Mesenteric fat pad (tissue), 1 donor: ENCODE measurements at regions not wholly inside any gene's neighbourhood (a gene's known extent, or its start where the extent isn't known, plus 50 kb on each side); places are given as distances from the start of the nearest gene placed in this dataset.
"Not testable (repeated sequence)": the region's sequence is repeated elsewhere in the genome, so short reads cannot be mapped to it uniquely, and the experiment has no call there.

Experiments
- DNase-seq: peaks from one replicate; pipeline ENCODE4 v3.0.0-alpha.2; 2020; ENCODE audit warnings: low spot score
- donor health status: DM: yes; HTN: yes; CAD: no.

DNA sequence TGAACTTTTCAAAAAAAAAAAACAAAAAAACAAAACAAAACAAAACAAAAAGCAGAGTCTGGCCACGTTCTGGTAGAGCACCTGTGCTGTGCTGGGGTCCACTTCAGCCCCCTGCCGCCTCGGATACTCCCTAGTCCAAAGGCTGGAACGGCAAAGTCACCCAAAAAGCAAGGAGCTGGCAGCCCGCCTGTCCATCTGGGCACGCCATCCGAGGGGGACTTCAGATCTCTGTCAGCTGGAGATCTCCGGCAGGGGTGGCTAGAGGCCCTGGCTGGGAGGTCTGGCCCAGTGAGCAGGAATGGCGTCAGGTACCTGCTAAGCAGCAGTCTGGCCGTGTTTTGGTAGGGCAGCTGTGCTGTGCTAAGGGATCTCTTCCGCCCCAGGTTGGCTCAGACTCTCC lies 152.3 kb upstream of the ZNF516 start:
- no peak for DNase-seq

DNA sequence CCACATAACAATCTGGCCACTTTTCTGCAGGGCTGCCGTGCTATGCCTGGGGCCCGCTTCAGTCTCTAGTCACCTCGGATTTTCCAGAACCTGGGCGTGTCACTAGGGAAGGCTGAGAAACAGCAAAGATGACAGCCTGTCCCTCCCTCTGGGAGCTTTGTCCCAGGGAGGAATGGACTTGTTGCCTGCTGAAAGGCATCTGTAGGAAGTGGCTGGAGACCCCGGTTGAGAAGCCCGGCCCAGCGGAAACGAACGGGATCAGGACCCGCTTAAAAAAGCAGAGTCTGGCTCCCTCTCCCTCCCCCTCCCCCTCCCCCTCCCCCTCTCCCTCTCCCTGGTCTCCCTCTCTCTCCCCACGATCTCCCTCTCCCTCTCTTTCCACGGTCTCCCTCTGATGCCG lies 149.5 kb upstream of the ZNF516 start:
- DNase-seq, result no peak

DNA sequence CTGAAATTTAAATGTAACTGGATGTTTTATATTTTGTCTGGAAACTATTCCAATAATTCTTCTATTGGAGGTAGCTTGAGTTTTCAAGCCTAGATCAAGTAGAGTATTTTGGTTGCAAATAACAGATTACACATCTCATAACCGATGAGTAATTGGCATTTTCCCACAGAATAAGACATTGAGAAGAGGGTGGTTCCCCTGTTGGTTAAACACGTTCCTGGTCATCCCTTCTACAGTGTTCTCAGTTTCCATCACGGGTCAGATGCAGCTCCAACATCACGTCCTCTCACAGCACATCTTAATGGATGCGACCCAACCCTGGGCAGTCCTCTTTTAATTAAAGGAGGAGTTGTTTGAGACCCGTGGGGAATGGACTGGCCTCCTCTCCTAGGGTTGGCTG lies 149.0 kb upstream of the ZNF516 start:
- DNase-seq, result no peak

DNA sequence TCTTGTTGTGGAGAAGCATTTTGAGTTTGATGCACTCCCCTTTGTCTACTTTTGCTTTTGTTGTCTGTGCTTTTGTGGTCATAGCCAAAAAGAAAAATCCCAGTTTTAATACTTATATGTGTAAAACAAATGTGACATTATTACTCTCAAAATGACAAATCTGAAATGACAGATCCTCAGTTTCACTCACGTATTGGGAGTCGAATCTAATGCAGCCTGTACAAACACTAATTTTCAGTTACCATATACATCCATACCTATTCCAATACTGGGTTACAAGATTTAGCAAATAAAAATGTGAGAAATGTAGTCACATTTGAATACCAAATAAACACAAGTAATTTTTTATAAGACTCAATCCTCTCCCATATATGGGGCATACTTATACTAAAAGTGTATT lies 148.2 kb upstream of the ZNF516 start:
- no peak for DNase-seq

DNA sequence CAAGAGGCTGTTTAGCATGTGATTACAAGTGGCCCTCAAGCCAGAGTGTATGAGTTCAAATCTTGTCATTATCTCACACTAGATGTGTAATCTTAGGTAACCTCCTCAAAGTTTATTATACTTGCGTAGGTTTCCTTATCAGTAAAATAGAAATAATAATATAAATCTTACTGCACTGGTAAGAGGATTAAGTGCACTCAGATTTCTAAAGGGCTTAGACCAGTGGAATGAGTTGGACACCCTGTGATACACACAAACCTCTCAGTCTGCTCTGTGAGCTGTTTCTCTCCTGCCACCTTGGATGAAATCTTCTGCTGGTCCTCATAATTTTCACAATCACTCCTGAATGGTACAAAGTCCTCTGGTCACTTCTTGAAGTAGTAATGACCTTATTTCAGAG lies 145.4 kb upstream of the ZNF516 start:
- DNase-seq, result no peak

DNA sequence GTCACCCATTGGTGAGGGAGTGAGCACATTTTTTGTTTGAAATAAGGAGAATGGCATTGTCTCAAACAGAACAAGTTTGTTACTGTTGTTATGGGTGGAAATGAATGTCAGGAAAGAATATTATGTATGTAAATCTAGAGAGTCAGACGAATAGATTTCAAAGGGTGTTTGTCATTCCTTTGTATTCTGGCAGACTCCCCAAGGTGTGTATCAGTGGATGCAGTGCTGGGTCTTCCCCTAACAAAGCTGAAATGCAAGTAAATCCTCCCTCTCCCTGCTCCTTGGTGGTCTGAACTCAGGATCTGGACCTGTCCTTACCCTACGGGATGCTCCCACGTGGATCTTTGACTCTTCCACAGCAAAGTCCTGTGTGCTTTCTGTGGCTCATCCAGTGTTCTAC lies 139.5 kb upstream of the ZNF516 start:
- DNase-seq, result no peak

DNA sequence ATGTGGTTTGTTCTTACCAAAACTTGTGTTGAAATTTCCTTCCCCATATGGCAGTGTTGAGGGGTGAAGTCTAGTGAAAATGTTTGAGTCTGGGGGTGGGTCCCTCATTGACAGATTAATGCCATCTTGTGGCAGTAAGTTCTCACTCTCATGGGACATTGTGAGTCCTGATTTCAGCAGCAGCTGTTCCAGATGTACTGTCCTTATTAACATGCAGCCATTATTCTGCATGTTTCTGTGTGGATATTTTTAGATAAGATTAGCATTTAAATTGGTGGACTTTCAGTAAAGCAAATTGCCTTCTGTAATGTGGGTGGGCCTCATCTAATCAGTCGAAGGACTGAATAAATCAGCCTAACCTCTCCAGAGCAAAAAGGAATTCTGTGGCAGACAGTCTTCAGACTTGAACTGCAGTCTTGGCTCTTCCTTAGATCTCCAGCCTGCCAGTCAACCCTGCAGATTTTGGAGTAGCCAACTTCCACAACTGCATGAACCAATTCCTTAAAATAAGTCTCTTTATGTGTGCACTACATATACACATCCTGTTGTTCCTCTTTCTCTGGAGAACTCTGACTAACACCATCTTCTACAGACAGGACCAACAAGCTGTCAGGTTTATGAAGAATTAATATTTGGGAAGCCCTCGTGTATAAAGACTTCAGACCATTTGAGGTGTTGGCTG lies 138.7 kb upstream of the ZNF516 start:
- DNase-seq, result no peak

DNA sequence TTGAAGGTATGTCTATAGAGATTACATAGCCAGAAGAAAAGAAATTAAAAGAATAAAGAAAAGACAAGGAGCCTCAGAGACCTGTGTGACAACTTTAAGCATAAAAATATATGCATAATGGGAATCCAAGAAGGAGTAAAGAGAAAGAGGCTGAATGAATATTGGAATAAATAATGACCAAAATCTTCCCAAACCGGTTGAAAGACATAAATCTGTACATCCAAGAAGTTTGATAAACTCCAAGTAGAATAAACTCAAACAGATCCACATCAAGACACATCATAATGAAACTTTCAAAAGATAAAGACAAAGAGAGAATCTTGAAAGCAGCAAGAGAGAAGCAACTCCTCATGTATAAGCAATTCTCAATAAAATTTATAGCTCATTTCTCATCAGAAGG lies 132.4 kb upstream of the ZNF516 start:
- DNase-seq, result no peak

DNA sequence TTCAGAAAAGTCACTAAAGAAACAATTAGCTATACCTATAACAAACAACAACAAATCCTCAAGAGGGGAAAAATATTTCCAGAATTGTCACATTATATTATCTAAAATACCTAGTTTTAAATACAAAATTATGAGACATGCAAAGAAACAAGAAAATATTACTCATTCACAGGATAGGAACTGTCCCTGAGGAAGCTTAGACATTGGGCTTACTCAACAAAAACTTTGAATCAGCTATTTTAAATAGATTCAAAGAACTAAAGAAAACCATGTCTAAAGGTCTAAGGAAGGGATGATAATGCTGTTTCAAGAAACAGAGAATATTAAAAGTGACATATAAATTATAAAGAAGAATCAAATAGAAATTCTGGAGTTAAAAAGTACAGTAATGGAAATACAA lies 131.9 kb upstream of the ZNF516 start:
- no peak for DNase-seq

DNA sequence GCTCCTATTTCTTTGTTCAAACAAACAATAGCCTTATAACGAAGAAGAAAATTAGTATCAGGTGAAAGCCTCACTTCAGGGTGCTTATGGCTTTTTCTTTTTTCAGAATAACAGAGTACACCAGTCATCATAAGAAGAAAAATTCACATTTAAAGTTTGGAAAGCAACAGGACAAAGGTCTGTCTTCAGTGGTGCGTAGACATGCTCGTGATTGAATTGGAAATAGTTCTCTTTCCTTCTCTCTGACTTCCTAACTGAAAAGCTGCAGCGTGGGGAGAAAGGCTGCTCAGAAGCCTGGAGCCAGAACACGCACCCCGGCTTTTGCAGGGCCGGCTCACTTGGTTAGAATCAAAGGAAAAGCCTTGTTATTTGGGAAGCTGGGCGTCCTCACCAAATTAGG lies 127.6 kb upstream of the ZNF516 start:
- DNase-seq, result no peak

DNA sequence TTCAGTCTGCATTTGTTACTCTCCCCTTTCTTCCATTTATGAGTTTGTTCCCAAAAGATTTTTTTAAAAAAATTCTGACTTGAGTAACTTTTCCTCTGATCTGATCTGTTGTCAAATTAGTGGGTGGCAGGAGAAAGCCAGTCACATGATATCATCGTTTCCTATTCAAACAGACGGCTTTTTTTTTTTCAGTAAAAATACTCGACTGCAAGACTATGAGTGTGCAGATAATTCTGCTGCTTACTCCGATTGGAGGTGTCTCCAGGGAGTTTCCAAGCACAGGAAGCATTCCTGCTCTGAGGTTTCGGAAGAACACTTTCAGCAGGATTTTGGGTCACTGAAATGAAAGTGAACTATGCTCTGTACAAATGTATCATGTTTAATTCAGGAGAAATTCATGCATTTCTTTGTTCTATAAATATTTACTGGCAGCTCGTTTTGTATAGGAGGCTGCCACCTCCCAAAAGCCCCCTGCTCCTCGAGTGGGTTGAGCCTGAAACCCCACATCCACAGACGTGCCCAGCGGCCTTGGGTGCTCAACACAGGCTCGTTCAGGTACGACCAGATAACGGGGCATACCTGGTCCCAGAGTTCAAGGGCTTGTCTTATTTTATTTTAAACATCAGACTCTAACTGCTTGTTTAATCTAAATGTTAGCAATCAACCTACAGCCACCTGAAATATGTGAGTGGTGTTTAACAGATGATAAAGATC lies 126.9 kb upstream of the ZNF516 start:
- no peak for DNase-seq

DNA sequence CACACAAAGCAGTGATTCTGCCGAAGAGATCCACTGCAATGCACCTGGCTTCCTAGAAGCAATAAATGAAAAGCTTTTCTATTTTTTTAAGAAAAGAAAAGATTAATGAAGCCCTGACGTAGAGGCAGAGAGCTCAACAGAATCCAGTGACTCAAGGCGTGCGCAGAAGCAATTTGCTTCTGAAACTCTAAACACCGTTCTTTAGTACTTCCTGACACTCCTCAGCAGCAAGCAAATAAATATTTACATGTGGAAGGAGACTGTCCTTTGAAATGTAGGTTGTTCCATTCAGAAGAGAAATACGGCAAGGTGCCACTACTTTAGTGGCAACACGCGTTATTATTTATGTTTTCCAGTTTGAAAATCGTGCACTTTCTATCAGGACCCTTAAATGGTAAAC lies 126.2 kb upstream of the ZNF516 start:
- no peak for DNase-seq

DNA sequence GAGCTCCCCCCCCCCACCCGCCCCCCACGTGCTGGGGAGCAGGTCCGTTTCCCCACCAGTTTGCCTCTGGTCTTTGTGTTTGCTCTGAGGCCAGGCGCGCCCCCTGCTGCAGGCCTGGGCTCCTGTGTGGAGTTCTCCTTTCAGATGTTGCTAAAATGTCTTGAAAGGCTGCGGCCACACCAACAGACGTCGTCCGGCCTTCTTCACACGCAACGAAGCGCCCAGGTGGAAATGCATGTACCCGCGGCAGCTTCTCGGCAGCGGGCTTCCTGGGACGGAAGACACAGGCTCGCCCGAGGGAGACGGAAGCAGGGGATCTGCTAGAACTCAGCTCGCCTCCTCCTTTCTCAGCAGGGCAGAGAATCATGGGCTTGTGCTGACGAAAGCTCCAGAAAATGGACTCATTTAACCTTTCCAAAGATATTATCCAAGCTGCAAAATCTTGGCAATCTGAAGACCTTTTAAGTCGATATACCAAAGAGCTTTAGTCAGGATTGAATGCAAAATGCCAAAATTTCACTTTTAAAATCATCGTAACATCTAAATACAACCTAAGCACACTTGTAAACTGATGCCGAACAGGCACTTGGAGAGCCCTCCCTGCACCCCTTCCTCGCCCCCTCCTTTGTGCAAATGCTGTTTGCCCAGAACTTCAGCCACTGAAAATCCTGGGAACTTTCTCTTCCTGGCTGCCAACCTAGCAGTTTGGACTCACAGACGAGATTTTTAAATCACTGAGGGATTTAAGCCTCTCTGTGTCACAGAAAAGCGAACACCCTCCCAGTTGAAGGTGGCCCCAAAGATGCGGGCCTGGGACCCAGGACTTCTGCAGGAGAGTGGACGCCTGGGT lies 125.5 kb upstream of the ZNF516 start:
- DNase-seq, result no peak

DNA sequence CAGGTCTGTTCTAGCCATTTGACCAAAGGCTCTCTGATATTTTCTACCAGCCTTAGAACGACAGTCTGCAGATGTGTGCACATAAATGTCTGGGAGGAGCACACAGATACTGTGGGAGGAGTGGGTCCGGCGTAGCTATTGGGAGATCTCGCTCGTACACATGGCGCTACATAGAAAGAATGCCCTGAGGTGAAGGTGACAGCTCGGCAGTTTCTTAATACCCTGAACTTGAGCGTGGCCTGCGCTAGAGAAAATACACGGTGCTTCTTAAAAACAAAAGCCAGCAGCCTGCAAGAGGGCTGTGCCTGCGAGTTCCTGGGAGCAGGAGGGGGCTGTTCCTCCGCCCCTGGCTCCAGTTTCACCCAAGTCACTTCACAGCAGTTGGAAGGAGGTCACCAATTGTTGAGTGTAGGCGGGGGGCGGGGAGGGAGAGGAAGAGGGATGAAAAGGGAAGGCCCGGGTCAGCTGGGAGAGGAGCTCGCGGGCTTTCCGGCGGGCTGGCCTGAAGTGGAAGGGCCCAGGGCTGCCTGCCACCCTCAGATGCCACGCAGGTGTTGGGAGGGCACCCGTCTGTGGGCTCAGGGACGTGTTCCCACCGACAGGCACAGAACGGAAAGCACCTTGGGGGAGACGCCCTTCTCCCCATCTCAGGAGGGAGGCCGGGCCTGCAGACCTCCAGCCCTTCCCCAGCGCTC lies 124.7 kb upstream of the ZNF516 start:
- DNase-seq, result no peak

DNA sequence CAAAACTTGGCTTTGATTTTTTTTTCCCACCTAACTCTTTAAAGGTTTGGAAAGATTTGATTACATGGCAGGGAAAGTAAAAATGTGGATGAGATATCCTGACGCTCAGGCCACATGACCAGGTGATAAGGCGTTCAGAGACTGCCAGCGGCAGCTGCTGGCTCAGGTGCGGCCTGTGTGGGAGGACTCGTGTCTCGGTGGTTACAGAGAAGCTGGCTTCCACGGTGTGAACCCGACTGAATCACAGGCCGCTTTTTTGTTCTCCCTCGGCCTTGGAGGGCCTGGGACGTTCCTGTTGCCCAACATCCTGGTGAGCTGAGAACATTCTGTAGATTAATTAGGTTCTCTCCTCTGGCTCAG lies 124.2 kb upstream of the ZNF516 start:
- DNase-seq, result no peak

DNA sequence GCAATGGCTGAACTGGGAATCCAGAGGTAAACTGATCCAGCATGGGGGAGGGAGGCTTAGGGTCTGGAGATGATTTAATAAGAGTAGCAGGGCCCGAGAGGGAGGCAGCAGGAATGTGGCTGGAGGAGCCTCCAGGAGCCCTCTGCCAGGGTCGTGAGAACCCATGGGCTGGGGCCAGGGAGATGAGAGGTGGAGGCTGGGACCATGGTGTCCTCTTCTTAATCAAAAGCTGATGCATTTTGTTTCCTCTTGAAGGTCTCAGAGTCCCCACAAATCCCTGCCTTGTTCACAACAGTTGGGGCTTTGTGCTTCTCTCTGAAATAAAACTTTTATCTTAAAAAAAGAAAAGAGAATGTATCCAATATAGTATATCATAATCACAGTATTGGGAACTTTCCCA lies 123.7 kb upstream of the ZNF516 start:
- no peak for DNase-seq

DNA sequence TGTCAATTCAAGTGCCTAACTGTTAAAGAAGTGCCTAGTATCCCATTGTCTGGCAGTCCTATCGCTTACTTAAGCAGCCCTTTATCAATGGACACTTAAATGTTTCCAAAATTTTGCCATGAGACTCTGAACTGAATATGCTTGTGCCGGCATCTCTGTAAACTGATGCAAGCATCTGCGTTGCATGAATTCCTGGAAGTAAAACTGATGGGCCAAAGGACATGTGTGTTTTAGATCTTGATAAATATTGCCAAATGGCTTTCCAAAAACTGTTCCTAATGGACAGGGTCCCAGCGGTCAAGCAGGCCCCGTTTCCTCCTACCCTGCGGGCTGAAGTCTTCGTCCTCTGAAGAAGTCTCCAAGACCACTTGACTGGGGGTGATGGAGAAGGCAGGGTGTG lies 121.3 kb upstream of the ZNF516 start:
- no peak for DNase-seq

DNA sequence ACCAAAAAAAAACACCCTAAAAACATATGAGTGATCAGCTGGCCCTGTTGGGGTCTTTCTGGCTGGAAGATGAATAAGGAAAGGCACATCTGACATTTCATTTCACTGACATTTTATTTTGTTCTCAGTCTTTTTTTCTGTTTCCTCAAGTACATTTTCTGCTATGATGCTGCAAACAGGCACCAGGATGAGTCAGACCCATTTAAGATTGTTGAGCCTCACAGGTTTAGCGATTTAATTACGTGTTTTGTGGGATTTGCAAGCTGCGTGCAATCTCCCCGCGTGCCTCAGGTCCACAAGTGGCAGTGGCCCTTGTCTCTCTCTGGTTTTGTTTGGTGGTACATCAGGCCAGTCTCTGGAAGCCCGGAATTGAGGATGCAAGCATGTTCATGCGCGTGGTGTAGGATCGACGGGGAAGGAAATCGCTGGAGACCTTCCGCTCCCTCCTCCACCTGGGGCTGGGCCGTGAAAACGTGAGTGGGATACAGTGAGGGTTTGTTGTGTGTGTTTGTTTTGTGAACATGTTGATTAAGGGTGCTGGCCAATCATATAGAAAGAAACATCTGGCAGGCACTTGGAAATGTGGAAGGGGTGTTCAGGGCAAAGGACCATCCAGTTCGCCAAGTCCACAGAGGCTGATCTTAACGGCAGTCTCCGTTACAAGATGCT lies 120.2 kb upstream of the ZNF516 start:
- DNase-seq, result no peak

DNA sequence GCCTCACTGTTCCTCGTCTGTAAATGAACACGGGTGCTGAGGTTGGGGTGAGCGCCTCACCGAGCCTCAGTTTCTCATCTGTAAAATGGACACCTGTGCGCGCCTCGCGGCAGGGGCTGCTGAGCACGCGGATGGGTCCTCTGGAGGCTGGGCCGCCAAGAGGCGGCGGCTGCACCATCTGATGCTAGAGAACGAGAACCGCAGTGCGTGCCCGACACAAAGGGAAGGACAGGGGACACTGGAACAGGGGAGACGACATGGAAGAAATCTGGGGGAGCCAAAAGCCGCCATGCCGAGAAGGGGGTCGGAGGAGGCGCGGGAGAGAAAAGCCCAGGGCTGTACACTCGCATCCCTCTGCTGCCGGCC lies 118.7 kb upstream of the ZNF516 start:
- no peak for DNase-seq

DNA sequence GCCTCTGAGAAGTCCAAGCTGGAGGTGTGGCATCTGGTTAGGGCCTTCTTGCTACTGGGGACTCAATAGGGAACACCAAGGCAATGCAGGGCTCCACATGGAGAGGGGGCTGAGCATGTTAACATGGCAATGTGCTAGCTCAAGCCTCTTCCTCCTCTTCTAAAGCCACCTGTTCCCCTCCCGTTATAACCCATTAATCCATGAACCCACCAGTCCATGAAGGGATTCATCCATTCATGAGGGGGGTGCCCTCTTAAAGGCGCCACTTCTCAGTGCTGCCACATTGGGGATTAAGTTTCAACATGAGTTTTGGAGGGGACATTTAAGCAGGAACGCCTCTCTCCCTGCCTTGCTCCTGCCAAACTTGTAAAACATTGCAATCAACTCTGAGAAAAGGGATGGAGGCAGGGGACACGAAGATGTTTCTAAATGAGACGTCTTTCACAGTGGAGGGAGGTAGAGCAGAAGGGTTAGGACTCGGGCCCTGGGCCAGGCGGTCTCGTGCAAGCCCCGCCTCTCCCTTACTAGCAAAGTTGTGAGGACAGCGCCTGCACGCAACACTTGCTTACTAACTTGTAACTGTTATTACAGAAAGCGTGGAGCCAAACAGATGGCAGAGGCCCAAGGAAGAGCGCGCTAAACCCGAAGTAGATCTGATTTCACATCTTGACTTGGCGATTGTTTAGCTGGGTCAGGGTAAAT lies 118.2 kb upstream of the ZNF516 start:
- no peak for DNase-seq

DNA sequence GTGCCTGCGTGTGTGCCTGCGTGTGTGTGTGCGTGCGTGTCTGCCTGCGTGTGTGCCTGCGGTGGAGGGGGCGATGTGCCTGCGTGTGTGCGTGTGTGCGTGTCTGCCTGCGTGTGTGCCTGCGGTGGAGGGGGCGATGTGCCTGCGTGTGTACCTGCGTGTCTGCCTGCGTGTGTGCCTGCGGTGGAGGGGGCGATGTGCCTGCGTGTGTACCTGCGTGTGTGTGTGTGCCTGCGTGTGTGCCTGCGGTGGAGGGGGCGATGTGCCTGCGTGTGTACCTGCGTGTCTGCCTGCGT lies 116.7 kb upstream of the ZNF516 start:
- not testable (repeated sequence) for DNase-seq
